ENCODE measurements at regions not wholly inside any gene's neighbourhood (a gene's known extent, or its start where the extent isn't known, plus 50 kb on each side); places are given as distances from the start of the nearest gene placed in this dataset.

GRCh38 chr9:26271495-26272122 lies 593.4 kb upstream of the TUSC1 start:
- Histone ChIP-seq H3K4me3 (ENCODE audit: low read depth, low read length, poor library complexity, severe bottlenecking) (no peak overlapping the region), H3K4me1 (ENCODE audit: insufficient read depth, low read length, poor library complexity, severe bottlenecking) (no peaks in the 10 kb centered on the region), H3K27ac (ENCODE audit: low read depth, low read length, poor library complexity, severe bottlenecking) (no peak overlapping the region), H3K9me3 (ENCODE audit: low read depth, low read length, poor library complexity, severe bottlenecking) (no peaks in the 10 kb centered on the region), H3K36me3 (ENCODE audit: insufficient read depth, low read length, poor library complexity, severe bottlenecking) (no peaks in the 10 kb centered on the region), H3K27me3 (replicated peaks; ENCODE audit: insufficient read depth, low read depth, low read length, poor library complexity) (no peaks in the 10 kb centered on the region)
- TF ChIP-seq, protein P1, sequence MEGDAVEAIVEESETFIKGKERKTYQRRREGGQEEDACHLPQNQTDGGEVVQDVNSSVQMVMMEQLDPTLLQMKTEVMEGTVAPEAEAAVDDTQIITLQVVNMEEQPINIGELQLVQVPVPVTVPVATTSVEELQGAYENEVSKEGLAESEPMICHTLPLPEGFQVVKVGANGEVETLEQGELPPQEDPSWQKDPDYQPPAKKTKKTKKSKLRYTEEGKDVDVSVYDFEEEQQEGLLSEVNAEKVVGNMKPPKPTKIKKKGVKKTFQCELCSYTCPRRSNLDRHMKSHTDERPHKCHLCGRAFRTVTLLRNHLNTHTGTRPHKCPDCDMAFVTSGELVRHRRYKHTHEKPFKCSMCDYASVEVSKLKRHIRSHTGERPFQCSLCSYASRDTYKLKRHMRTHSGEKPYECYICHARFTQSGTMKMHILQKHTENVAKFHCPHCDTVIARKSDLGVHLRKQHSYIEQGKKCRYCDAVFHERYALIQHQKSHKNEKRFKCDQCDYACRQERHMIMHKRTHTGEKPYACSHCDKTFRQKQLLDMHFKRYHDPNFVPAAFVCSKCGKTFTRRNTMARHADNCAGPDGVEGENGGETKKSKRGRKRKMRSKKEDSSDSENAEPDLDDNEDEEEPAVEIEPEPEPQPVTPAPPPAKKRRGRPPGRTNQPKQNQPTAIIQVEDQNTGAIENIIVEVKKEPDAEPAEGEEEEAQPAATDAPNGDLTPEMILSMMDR (conservative IDR thresholded peaks at IDR 0.05; ENCODE audit: low read depth, low read length) = no peak
- TF ChIP-seq EZH2 (IDR thresholded peaks at IDR 0.05; ENCODE audit: borderline replicate concordance, low read depth, low read length, poor library complexity, severe bottlenecking) = no peak
- ChIA-PET CTCF (no interaction called here), POLR2A (ENCODE audit: low non-redundant PET) (no interaction called here)
- intact Hi-C loops (cut with micrococcal nuclease; ENCODE audit: unreplicated experiment) = no loop called here
- no TSS peak for BruUV-seq (replicated peaks)
- no peak for DNase-seq (ENCODE audit: low spot score)

GRCh38 chr9:26266146-26266793 lies 588.0 kb upstream of the TUSC1 start:
- no peak overlapping the region for H3K27ac ChIP-seq (ENCODE audit: low read depth, low read length, poor library complexity, severe bottlenecking)
- no peaks in the 10 kb centered on the region for H3K36me3 ChIP-seq (ENCODE audit: insufficient read depth, low read length, poor library complexity, severe bottlenecking)
- no peak for TF ChIP-seq EZH2 (IDR thresholded peaks at IDR 0.05; ENCODE audit: borderline replicate concordance, low read depth, low read length, poor library complexity, severe bottlenecking)
- TF ChIP-seq, protein P1 (conservative IDR thresholded peaks at IDR 0.05; ENCODE audit: low read depth, low read length) = no peak
- ChIA-PET CTCF (no interaction called here), POLR2A (ENCODE audit: low non-redundant PET) (no interaction called here)
- no TSS peak for BruUV-seq (replicated peaks)
- no peaks in the 10 kb centered on the region for H3K9me3 ChIP-seq (ENCODE audit: low read depth, low read length, poor library complexity, severe bottlenecking)
- intact Hi-C loops (cut with micrococcal nuclease; ENCODE audit: unreplicated experiment) = no loop called here
- H3K4me1 ChIP-seq (ENCODE audit: insufficient read depth, low read length, poor library complexity, severe bottlenecking) = no peaks in the 10 kb centered on the region
- DNase-seq (ENCODE audit: low spot score) = no peak
- H3K27me3 ChIP-seq (replicated peaks; ENCODE audit: insufficient read depth, low read depth, low read length, poor library complexity) = no peaks in the 10 kb centered on the region
- H3K4me3 ChIP-seq (ENCODE audit: low read depth, low read length, poor library complexity, severe bottlenecking) = no peak overlapping the region

DNA sequence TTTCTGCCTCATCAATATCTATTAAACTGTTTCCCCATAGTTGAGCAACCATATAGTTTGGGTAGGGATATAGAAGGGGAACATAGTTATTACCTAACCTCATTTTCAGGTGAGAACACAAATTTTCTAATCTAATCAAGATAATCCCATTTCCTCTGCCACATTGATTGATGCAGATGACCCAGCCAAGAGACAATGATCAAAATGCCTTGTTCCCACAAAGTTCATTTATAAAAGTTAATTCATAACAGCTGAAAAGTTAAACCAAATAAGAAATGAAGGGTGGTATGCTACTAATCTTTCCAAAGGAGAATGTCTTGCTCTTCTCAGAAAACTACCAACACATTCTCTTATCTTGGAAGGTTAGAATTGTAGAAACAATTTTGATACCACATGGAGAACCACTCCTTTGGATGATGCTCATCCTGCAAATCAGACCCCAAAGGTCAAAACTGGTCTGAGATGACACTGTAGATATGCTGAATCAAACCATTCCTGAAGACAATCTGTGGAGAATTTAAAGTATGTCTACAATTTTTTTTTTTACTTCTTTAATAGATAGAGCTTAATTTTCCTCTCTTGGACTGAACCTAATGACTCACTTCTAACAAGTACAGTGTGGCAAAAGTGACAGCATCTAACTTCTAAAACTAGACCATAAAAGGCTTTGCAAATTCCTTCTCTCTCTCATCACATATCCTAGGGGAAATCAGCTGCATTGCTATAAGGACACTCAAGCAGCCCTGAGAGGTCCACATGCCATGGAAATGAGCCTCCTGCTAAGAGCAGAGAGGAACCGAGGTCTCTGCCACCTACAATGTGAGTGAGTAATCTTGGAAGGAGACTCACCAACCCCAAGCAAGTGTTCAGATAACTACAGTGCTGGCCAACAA lies 586.7 kb upstream of the TUSC1 start:
- intact Hi-C loops (cut with micrococcal nuclease; ENCODE audit: unreplicated experiment) = no loop called here
- POLR2A ChIA-PET (ENCODE audit: low non-redundant PET) = no interaction called here
- CTCF ChIA-PET = no interaction called here
- TF ChIP-seq EZH2 (IDR thresholded peaks at IDR 0.05; ENCODE audit: borderline replicate concordance, low read depth, low read length, poor library complexity, severe bottlenecking) = no peak
- TF ChIP-seq, protein P1 (conservative IDR thresholded peaks at IDR 0.05; ENCODE audit: low read depth, low read length) = no peak
- H3K36me3 ChIP-seq (ENCODE audit: insufficient read depth, low read length, poor library complexity, severe bottlenecking) = no peaks in the 10 kb centered on the region
- H3K27ac ChIP-seq (ENCODE audit: low read depth, low read length, poor library complexity, severe bottlenecking) = no peak overlapping the region
- DNase-seq (ENCODE audit: low spot score) = peak; percentile 0
- no peaks in the 10 kb centered on the region for H3K9me3 ChIP-seq (ENCODE audit: low read depth, low read length, poor library complexity, severe bottlenecking)
- H3K27me3 ChIP-seq (replicated peaks; ENCODE audit: insufficient read depth, low read depth, low read length, poor library complexity) = no peaks in the 10 kb centered on the region
- no TSS peak for BruUV-seq (replicated peaks)
- H3K4me3 ChIP-seq (ENCODE audit: low read depth, low read length, poor library complexity, severe bottlenecking) = no peak overlapping the region
- no peaks in the 10 kb centered on the region for H3K4me1 ChIP-seq (ENCODE audit: insufficient read depth, low read length, poor library complexity, severe bottlenecking)

Measured in A673 (cell line).